GM21360 (cell line): ENCODE measurements at regions not wholly inside any gene's neighbourhood (a gene's known extent, or its start where the extent isn't known, plus 50 kb on each side); places are given as distances from the start of the nearest gene placed in this dataset.
"Not testable (repeated sequence)": the region's sequence is repeated elsewhere in the genome, so short reads cannot be mapped to it uniquely, and the experiment has no call there.

ENCODE experiments used
- ATAC-seq: cut with Tn5 transposase; IDR thresholded peaks from one replicate; pipeline ENCODE4 v1.9.1; 2021; ENCODE audit warnings: mild to moderate bottlenecking, moderate library complexity; ENCODE audit not compliant: unreplicated experiment

- ATAC-seq, result no peak
These were observed 893.2 kb downstream of the DTWD2 start for GRCh38 chr5:118095115-118095514.

- ATAC-seq, result no peak
These were observed 899.9 kb downstream of the DTWD2 start for GRCh38 chr5:118088448-118088847.

GRCh38 chr5:118076490-118076889 is 911.9 kb downstream of the DTWD2 start:
- ATAC-seq, result no peak

GRCh38 chr5:118070041-118070440 is 918.3 kb downstream of the DTWD2 start:
- no peak for ATAC-seq

- ATAC-seq, result no peak
These were observed 918.9 kb downstream of the DTWD2 start for GRCh38 chr5:118069452-118069851.

- no peak for ATAC-seq
These were observed 919.5 kb downstream of the DTWD2 start for GRCh38 chr5:118068886-118069285.

GRCh38 chr5:118063836-118064235 is 924.5 kb downstream of the DTWD2 start:
- ATAC-seq, result not testable (repeated sequence)

- no peak for ATAC-seq
These were observed 927.5 kb downstream of the DTWD2 start for GRCh38 chr5:118060833-118061232.

- ATAC-seq, result no peak
These were observed 935.8 kb downstream of the DTWD2 start for GRCh38 chr5:118052503-118052902.

- no peak for ATAC-seq
These were observed 944.2 kb downstream of the DTWD2 start for GRCh38 chr5:118044169-118044568.

GRCh38 chr5:118043531-118043930 is 944.8 kb downstream of the DTWD2 start:
- ATAC-seq, result no peak

GRCh38 chr5:118042076-118042475 is 946.3 kb downstream of the DTWD2 start:
- ATAC-seq, result no peak

GRCh38 chr5:118040496-118040895 is 947.9 kb downstream of the DTWD2 start:
- ATAC-seq, result no peak

GRCh38 chr5:118033686-118034338 is 954.5 kb downstream of the DTWD2 start:
- no peak for ATAC-seq

- no peak for ATAC-seq
These were observed 958.5 kb downstream of the DTWD2 start for GRCh38 chr5:118029807-118030206.

GRCh38 chr5:118022062-118022461 is 966.3 kb downstream of the DTWD2 start:
- ATAC-seq, result no peak

GRCh38 chr5:118017536-118017935 is 970.8 kb downstream of the DTWD2 start:
- ATAC-seq, result no peak

GRCh38 chr5:118016396-118016795 is 972.0 kb downstream of the DTWD2 start:
- ATAC-seq, result no peak

- ATAC-seq, result no peak
These were observed 972.8 kb downstream of the DTWD2 start for GRCh38 chr5:118015511-118015910.

- ATAC-seq, result no peak
These were observed 978.5 kb downstream of the DTWD2 start for GRCh38 chr5:118009741-118010297.

- no peak for ATAC-seq
These were observed 979.6 kb downstream of the DTWD2 start for GRCh38 chr5:118008779-118009178.

GRCh38 chr5:118007262-118007661 is 981.1 kb downstream of the DTWD2 start:
- ATAC-seq, result no peak

GRCh38 chr5:118006219-118006618 is 982.1 kb downstream of the DTWD2 start:
- no peak for ATAC-seq
